Keratinocyte (primary cell): ENCODE measurements at regions not wholly inside any gene's neighbourhood (a gene's known extent, or its start where the extent isn't known, plus 50 kb on each side); places are given as distances from the start of the nearest gene placed in this dataset.
"Not testable (repeated sequence)": the region's sequence is repeated elsewhere in the genome, so short reads cannot be mapped to it uniquely, and the experiment has no call there.

Source experiments
- DNase-seq: peaks from one replicate; pipeline ENCODE4 v3.0.0-alpha.2; 2011; ENCODE audit warnings: low read depth, missing footprints, low spot score
- FAIRE-seq: peaks from 2 replicates; lab custom pipeline; 2011; peaks lifted over from hg19 to GRCh38; lab: Jason Lieb, UNC
- H2AFZ ChIP-seq: 2 replicates; pipeline ENCODE4 v1.6.0; 2012; ENCODE audit warnings: low read length, control low read depth, inconsistent platforms; ENCODE audit not compliant: control insufficient read depth
- H3K27ac ChIP-seq: 2 replicates; pipeline ENCODE4 v1.5.1; 2011; ENCODE audit warnings: low read length; ENCODE audit not compliant: control insufficient read depth, insufficient read depth
- H3K27me3 ChIP-seq: 3 replicates; pipeline ENCODE4 v1.6.0; 2011; ENCODE audit warnings: low read length; ENCODE audit not compliant: control insufficient read depth, insufficient read depth; ENCODE audit errors: extremely low read depth
- H3K36me3 ChIP-seq, 2 experiments: 2 replicates in 1 of 2; 3 replicates in 1 of 2; pipeline ENCODE4 v1.5.1; 2011; ENCODE audit warnings: low read length in 2 of 2, mild to moderate bottlenecking in 1 of 2; ENCODE audit not compliant: control insufficient read depth in 2 of 2, insufficient read depth in 2 of 2; ENCODE audit errors: extremely low read depth in 1 of 2
- H3K4me1 ChIP-seq: 3 replicates; pipeline ENCODE4 v1.5.1; 2011; ENCODE audit warnings: low read length; ENCODE audit not compliant: control insufficient read depth, insufficient read depth; ENCODE audit errors: extremely low read depth
- H3K4me2 ChIP-seq: 3 replicates; pipeline ENCODE4 v1.6.0; 2011; ENCODE audit warnings: low read depth, low read length; ENCODE audit not compliant: control insufficient read depth, insufficient read depth; ENCODE audit errors: extremely low read depth
- H3K4me3 ChIP-seq, 3 experiments: fragments of 200-600 bp in 1 of 3; sonication (generic) in 1 of 3; 2 replicates in 2 of 3; 3 replicates in 1 of 3; pipeline ENCODE4 v1.5.1; 2011 to 2016; ENCODE audit warnings: low read length in 3 of 3, mild to moderate bottlenecking in 3 of 3, control low read depth in 2 of 3, inconsistent platforms in 1 of 3, low read depth in 1 of 3, mixed read lengths in 1 of 3, mixed run types in 1 of 3, moderate library complexity in 1 of 3; ENCODE audit not compliant: control insufficient read depth in 2 of 3, insufficient read depth in 2 of 3; ENCODE audit errors: extremely low read depth in 1 of 3
- H3K79me2 ChIP-seq: 2 replicates; pipeline ENCODE4 v1.6.0; 2012; ENCODE audit warnings: low read length; ENCODE audit not compliant: control insufficient read depth, insufficient read depth
- H3K9ac ChIP-seq: 3 replicates; pipeline ENCODE4 v1.6.0; 2011; ENCODE audit warnings: low read length; ENCODE audit not compliant: control insufficient read depth, insufficient read depth; ENCODE audit errors: extremely low read depth
- H3K9me1 ChIP-seq: 3 replicates; pipeline ENCODE4 v1.6.0; 2011; ENCODE audit warnings: low read length; ENCODE audit not compliant: control insufficient read depth, insufficient read depth; ENCODE audit errors: extremely low read depth
- H3K9me3 ChIP-seq: 2 replicates; pipeline ENCODE4 v1.5.1; 2012; ENCODE audit warnings: low read depth, low read length; ENCODE audit not compliant: control insufficient read depth
- H4K20me1 ChIP-seq: 3 replicates; pipeline ENCODE4 v1.6.0; 2011; ENCODE audit warnings: low read length; ENCODE audit not compliant: control insufficient read depth, insufficient read depth; ENCODE audit errors: extremely low read depth
- CTCF ChIP-seq, 3 experiments: IDR thresholded peaks in 1 of 3; conservative IDR thresholded peaks in 1 of 3; optimal IDR thresholded peaks in 1 of 3; 2 replicates in 2 of 3; 3 replicates in 1 of 3; pipeline versions ENCODE3 to v1.5.1; 2011; ENCODE audit warnings: low read length in 3 of 3, mild to moderate bottlenecking in 3 of 3, moderate library complexity in 2 of 3, control low read depth in 1 of 3, inconsistent platforms in 1 of 3; ENCODE audit not compliant: insufficient read depth in 2 of 3; ENCODE audit errors: extremely low read depth in 1 of 3
- EZH2 ChIP-seq: IDR thresholded peaks from one replicate; pipeline ENCODE4 v1.6.1; 2012; ENCODE audit warnings: inconsistent platforms, mild to moderate bottlenecking, low read length, moderate library complexity
- dilution Hi-C: fragments of 300-500 bp; cut with MboI; formaldehyde crosslinking; loops from one replicate; pipeline ENCODE4 v1.7.0; 2020; ENCODE audit warnings: low sequenced_read_pairs; ENCODE audit not compliant: extremely low pct_ligation_motif_present

GRCh38 chr4:110412354-110413065 is 63.4 kb upstream of the ENPEP start:
- DNase-seq (no peak), FAIRE-seq (no peak)
- Histone ChIP-seq H4K20me1 (no peaks in the 10 kb centered on the region), H3K27ac (no peak overlapping the region), H3K9ac (no peak overlapping the region), H3K79me2 (no peaks in the 10 kb centered on the region), H3K9me3 (no peaks in the 10 kb centered on the region), H2AFZ (no peak overlapping the region), H3K4me2 (no peak overlapping the region), H3K4me1 (no peaks in the 10 kb centered on the region), H3K4me3 (no peak overlapping the region), H3K27me3 (no peaks in the 10 kb centered on the region), H3K9me1 (no peaks in the 10 kb centered on the region), H3K36me3 (no peaks in the 10 kb centered on the region)
- TF ChIP-seq CTCF (optimal IDR thresholded peaks at IDR 0.05 in 1 of 3, IDR thresholded peaks at IDR 0.05 in 1 of 3, conservative IDR thresholded peaks at IDR 0.05 in 1 of 3; ENCODE audit: extremely low read depth in 1 of 3, insufficient read depth in 2 of 3, low read length in 3 of 3) (no peak), EZH2 (no peak)
- dilution Hi-C loops: no loop called here

GRCh38 chr4:110411574-110412011 is 64.4 kb upstream of the ENPEP start:
- no peaks in the 10 kb centered on the region for H3K79me2 ChIP-seq
- H3K9me3 ChIP-seq: no peaks in the 10 kb centered on the region
- H3K4me1 ChIP-seq: no peaks in the 10 kb centered on the region
- H3K4me3 ChIP-seq: no peak overlapping the region
- DNase-seq: no peak
- TF ChIP-seq CTCF (optimal IDR thresholded peaks at IDR 0.05 in 1 of 3, IDR thresholded peaks at IDR 0.05 in 1 of 3, conservative IDR thresholded peaks at IDR 0.05 in 1 of 3; ENCODE audit: extremely low read depth in 1 of 3, insufficient read depth in 2 of 3, low read length in 3 of 3) (no peak), EZH2 (no peak)
- H3K4me2 ChIP-seq: no peak overlapping the region
- H3K27me3 ChIP-seq: no peaks in the 10 kb centered on the region
- dilution Hi-C loops: no loop called here
- H2AFZ ChIP-seq: no peak overlapping the region
- H3K36me3 ChIP-seq: no peaks in the 10 kb centered on the region
- no peaks in the 10 kb centered on the region for H4K20me1 ChIP-seq
- no peaks in the 10 kb centered on the region for H3K9me1 ChIP-seq
- no peak for FAIRE-seq
- no peak overlapping the region for H3K27ac ChIP-seq
- H3K9ac ChIP-seq: no peak overlapping the region

- H3K9me1 ChIP-seq, H3K9me3 ChIP-seq, H3K79me2 ChIP-seq, H3K27me3 ChIP-seq, H3K4me1 ChIP-seq, dilution Hi-C loops, H3K27ac ChIP-seq, DNase-seq, FAIRE-seq, H4K20me1 ChIP-seq, H3K9ac ChIP-seq, H3K36me3 ChIP-seq, H2AFZ ChIP-seq, H3K4me3 ChIP-seq, H3K4me2 ChIP-seq: not testable (repeated sequence)
Observed at GRCh38 chr4:110410853-110411573, 64.9 kb upstream of the ENPEP start.
